CD4-positive, alpha-beta T cell treated with Interleukin-15 for 1 hour (primary cell): ENCODE measurements at regions not wholly inside any gene's neighbourhood (a gene's known extent, or its start where the extent isn't known, plus 50 kb on each side); places are given as distances from the start of the nearest gene placed in this dataset.
"Not testable (repeated sequence)": the region's sequence is repeated elsewhere in the genome, so short reads cannot be mapped to it uniquely, and the experiment has no call there.

ENCODE experiments used
- DNase-seq: peaks from one replicate; pipeline ENCODE4 v3.0.0-alpha.2; 2020

- DNase-seq = not testable (repeated sequence)
These were observed 312.8 kb downstream of the GOLGA6L6 start for GRCh38 chr15:20228791-20229190.

- not testable (repeated sequence) for DNase-seq
These were observed 314.3 kb downstream of the GOLGA6L6 start for GRCh38 chr15:20227119-20227853.

- not testable (repeated sequence) for DNase-seq
These were observed 315.1 kb downstream of the GOLGA6L6 start for GRCh38 chr15:20226531-20226930.

GRCh38 chr15:20221063-20221462 is 320.5 kb downstream of the GOLGA6L6 start:
- DNase-seq = not testable (repeated sequence)

GRCh38 chr15:20219171-20219570 is 322.4 kb downstream of the GOLGA6L6 start:
- not testable (repeated sequence) for DNase-seq

GRCh38 chr15:20215700-20216099 is 325.9 kb downstream of the GOLGA6L6 start:
- DNase-seq = not testable (repeated sequence)

- not testable (repeated sequence) for DNase-seq
These were observed 327.5 kb downstream of the GOLGA6L6 start for GRCh38 chr15:20214101-20214500.

GRCh38 chr15:20211508-20211907 is 330.1 kb downstream of the GOLGA6L6 start:
- not testable (repeated sequence) for DNase-seq

- DNase-seq = not testable (repeated sequence)
These were observed 331.6 kb downstream of the GOLGA6L6 start for GRCh38 chr15:20209973-20210372.

- DNase-seq = not testable (repeated sequence)
These were observed 334.0 kb downstream of the GOLGA6L6 start for GRCh38 chr15:20207607-20208006.

- DNase-seq = not testable (repeated sequence)
These were observed 334.4 kb downstream of the GOLGA6L6 start for GRCh38 chr15:20207198-20207597.

- DNase-seq = not testable (repeated sequence)
These were observed 337.3 kb downstream of the GOLGA6L6 start for GRCh38 chr15:20204177-20204866.

GRCh38 chr15:20203649-20204150 is 337.9 kb downstream of the GOLGA6L6 start:
- DNase-seq = not testable (repeated sequence)

- not testable (repeated sequence) for DNase-seq
These were observed 346.9 kb downstream of the GOLGA6L6 start for GRCh38 chr15:20194591-20195198.

- DNase-seq = peak; percentile 58
These were observed 348.3 kb downstream of the GOLGA6L6 start for GRCh38 chr15:20192982-20193929.

- DNase-seq = not testable (repeated sequence)
These were observed 350.0 kb downstream of the GOLGA6L6 start for GRCh38 chr15:20191508-20192125.

GRCh38 chr15:20188611-20189010 is 353.0 kb downstream of the GOLGA6L6 start:
- not testable (repeated sequence) for DNase-seq

- not testable (repeated sequence) for DNase-seq
These were observed 353.9 kb downstream of the GOLGA6L6 start for GRCh38 chr15:20187370-20188355.

- not testable (repeated sequence) for DNase-seq
These were observed 356.7 kb downstream of the GOLGA6L6 start for GRCh38 chr15:20184879-20185278.

- not testable (repeated sequence) for DNase-seq
These were observed 373.4 kb downstream of the GOLGA6L6 start for GRCh38 chr15:20168221-20168620.
